Lower lobe of right lung (tissue), 2 donors: ENCODE measurements at regions not wholly inside any gene's neighbourhood (a gene's known extent, or its start where the extent isn't known, plus 50 kb on each side); places are given as distances from the start of the nearest gene placed in this dataset.
"Not testable (repeated sequence)": the region's sequence is repeated elsewhere in the genome, so short reads cannot be mapped to it uniquely, and the experiment has no call there.

Experiments
- ATAC-seq, 2 donors: fragments of 200-7000 bp; cut with Tn5 transposase; one replicate each; pipeline ENCODE4 v1.9.1; 2020 to 2022; ENCODE audit warnings: mild to moderate bottlenecking in 2 of 2, moderate library complexity in 2 of 2
- DNase-seq: peaks from one replicate; pipeline ENCODE4 v3.0.0-alpha.2; 2020
- H3K27ac ChIP-seq: fragments of 200-600 bp; one replicate; pipeline ENCODE4 v1.8.0; 2022
- H3K27me3 ChIP-seq: fragments of 200-600 bp; one replicate; pipeline ENCODE4 v1.8.0; 2022; ENCODE audit warnings: low read depth
- H3K36me3 ChIP-seq: fragments of 200-600 bp; one replicate; pipeline ENCODE4 v1.8.0; 2022; ENCODE audit warnings: mild to moderate bottlenecking
- H3K4me1 ChIP-seq: fragments of 200-600 bp; one replicate; pipeline ENCODE4 v1.8.0; 2022
- H3K4me3 ChIP-seq: fragments of 200-600 bp; one replicate; pipeline ENCODE4 v1.8.0; 2022; ENCODE audit warnings: mild to moderate bottlenecking
- H3K9me3 ChIP-seq: fragments of 200-600 bp; one replicate; pipeline ENCODE4 v1.8.0; 2022
- intact Hi-C: fragments of 100-400 bp; cut with DNase I; formaldehyde crosslinking; loops from one replicate; pipeline ENCODE4 v1.11.0; 2022
- TF ChIP-seq, protein P1 (sequence below): fragments of 200-600 bp; IDR thresholded peaks from one replicate; pipeline ENCODE4 v1.8.0; 2022; ENCODE audit warnings: antibody characterized with exemption, mild to moderate bottlenecking
- donor health status: DM: no; HTN: yes; CAD: no; lungs with severe emphysema.

DNA sequence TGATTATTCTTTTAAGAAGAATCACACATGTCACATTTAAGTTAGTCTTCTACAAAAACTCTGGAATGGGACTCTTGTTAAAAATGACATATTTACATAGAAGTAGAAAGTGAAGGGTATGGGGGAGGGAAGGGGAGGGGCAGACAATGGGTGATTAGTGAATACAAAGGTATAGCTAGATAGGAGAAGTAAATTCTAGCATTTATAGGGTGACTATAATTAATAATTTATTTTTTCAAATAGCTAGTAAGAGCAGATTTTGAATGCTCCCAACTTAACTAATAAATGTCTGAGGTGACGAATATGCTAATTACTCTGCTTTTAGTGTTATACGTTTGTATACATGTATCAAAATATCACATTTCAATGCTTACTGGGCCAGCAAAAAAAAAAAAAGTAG lies 59.4 kb downstream of the BLTP3B start:
- Histone ChIP-seq H3K4me1 (no peaks in the 10 kb centered on the region), H3K4me3 (no peak overlapping the region), H3K27me3 (no peaks in the 10 kb centered on the region), H3K27ac (no peak overlapping the region), H3K36me3 (peaks cover 58% of the 10 kb centered on the region), H3K9me3 (no peaks in the 10 kb centered on the region)
- DNase-seq, result no peak
- intact Hi-C loops, result no loop called here
- ATAC-seq, result no peak
- TF ChIP-seq, protein P1, sequence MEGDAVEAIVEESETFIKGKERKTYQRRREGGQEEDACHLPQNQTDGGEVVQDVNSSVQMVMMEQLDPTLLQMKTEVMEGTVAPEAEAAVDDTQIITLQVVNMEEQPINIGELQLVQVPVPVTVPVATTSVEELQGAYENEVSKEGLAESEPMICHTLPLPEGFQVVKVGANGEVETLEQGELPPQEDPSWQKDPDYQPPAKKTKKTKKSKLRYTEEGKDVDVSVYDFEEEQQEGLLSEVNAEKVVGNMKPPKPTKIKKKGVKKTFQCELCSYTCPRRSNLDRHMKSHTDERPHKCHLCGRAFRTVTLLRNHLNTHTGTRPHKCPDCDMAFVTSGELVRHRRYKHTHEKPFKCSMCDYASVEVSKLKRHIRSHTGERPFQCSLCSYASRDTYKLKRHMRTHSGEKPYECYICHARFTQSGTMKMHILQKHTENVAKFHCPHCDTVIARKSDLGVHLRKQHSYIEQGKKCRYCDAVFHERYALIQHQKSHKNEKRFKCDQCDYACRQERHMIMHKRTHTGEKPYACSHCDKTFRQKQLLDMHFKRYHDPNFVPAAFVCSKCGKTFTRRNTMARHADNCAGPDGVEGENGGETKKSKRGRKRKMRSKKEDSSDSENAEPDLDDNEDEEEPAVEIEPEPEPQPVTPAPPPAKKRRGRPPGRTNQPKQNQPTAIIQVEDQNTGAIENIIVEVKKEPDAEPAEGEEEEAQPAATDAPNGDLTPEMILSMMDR, result no peak

DNA sequence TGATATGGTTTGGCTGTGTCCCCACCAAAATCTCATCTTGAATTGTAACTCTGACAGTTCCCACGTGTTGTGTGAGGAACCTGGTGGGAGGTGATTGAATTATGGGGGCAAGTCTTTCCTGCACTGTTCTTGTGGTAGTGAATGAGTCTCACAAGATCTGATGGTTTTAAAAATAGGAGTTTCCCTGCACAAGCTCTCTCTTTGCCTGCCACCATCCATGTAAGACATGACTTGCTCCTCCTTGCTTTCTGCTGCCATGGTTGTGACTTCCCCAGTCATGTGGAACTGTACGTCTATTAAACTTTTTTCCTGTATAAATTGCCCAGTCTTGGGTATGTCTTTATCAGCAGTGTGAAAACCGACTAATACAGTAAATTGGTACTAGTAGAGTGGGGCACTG lies 63.9 kb downstream of the BLTP3B start:
- H3K4me3 ChIP-seq, intact Hi-C loops, DNase-seq, ATAC-seq, H3K27ac ChIP-seq, H3K27me3 ChIP-seq, H3K4me1 ChIP-seq, H3K9me3 ChIP-seq: not testable (repeated sequence)
- H3K36me3 ChIP-seq, result peaks cover 49% of the 10 kb centered on the region

DNA sequence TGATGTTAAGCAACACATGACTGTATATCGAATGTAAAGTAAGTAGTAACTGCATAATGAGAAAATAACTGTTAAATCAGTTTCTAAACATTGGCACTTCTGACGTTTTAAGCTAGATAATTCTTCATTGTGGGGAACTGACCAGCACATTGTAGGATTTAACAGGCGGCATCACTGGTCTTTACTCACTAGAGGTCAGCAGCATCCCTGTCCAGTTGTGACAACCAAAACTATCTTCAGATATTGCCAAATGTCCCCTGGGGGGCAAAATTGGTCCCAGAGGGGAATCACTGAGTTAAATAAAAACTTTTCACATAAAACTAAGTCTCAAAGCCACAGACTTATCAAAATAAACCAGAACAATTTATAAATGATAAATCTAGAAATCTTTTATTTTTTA lies 65.3 kb downstream of the BLTP3B start:
- intact Hi-C loops, result no loop called here
- no peaks in the 10 kb centered on the region for H3K4me1 ChIP-seq
- DNase-seq, result no peak
- H3K4me3 ChIP-seq, result no peak overlapping the region
- ATAC-seq, result no peak
- no peaks in the 10 kb centered on the region for H3K9me3 ChIP-seq
- no peak overlapping the region for H3K27ac ChIP-seq
- TF ChIP-seq, protein P1, result no peak
- H3K36me3 ChIP-seq, result peaks cover 35% of the 10 kb centered on the region
- no peaks in the 10 kb centered on the region for H3K27me3 ChIP-seq

DNA sequence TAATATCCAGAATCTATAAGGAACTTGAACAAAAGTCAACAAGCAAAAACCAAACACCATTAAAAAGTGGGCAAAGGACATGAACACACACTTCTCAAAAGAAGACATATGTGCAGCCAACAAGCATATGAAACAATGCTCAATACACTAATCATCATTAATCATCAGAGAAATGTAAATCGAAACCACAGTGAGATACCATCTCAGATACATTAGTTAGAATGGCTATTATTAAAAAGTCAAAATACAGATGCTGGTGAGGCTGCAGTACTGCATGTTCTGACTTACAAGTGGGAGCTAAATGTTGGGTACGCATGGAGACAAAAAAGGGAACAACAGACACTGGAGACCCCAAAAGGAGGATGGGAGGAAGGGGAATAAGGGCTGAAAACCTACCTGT lies 67.1 kb downstream of the BLTP3B start:
- Histone ChIP-seq H3K36me3 (peaks cover 36% of the 10 kb centered on the region), H3K9me3 (no peaks in the 10 kb centered on the region), H3K4me1 (no peaks in the 10 kb centered on the region), H3K27ac (no peak overlapping the region), H3K4me3 (no peak overlapping the region), H3K27me3 (no peaks in the 10 kb centered on the region)
- DNase-seq, result no peak
- intact Hi-C loops, result no loop called here
- TF ChIP-seq, protein P1, result no peak
- ATAC-seq, result no peak

DNA sequence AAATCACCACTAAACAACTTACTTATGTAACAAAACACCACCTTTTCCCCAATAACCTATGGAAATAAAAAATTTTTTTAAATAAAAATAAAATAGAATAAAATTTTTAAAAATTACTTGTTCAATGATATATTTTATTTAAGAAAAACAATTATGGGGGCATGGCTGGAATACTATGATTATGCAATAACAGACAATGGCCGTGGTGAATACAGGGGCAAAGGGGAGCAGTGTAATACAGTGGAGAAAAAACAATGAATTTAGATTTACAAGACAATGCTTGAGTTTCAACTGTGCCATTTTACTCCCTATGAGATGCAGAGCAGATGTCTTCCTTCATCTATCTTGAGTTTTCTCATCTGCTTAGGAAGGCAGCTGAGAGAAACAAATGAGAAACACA lies 72.9 kb downstream of the BLTP3B start:
- peaks cover 36% of the 10 kb centered on the region for H3K36me3 ChIP-seq
- intact Hi-C loops, result no loop called here

DNA sequence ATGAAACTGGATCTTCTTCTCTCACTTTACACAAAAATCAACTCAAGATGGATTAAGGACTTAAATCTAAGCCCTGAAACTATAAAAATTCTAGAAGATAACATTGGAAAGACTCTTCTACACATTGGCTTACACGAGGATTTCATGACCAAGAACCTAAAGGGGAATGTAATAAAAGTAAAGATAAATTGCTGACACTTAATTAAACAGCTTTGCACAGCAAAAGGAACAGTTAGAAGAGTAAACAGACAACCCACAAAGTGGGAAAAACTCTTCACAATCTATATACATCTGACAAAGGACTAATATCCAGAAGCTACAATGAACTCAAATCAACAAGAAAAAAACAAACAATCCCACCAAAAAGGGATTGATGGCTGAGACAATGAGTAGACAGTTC lies 74.4 kb downstream of the BLTP3B start:
- H3K27ac ChIP-seq, result no peak overlapping the region
- no peaks in the 10 kb centered on the region for H3K27me3 ChIP-seq
- intact Hi-C loops, result no loop called here
- TF ChIP-seq, protein P1, result no peak
- ATAC-seq (no peak), DNase-seq (no peak)
- H3K4me1 ChIP-seq, result no peaks in the 10 kb centered on the region
- peaks cover 19% of the 10 kb centered on the region for H3K9me3 ChIP-seq
- H3K36me3 ChIP-seq, result peaks cover 36% of the 10 kb centered on the region
- H3K4me3 ChIP-seq, result no peak overlapping the region

More for the DNA sequence above, 72.9 kb downstream of the BLTP3B start:
- Histone ChIP-seq H3K4me1 (no peaks in the 10 kb centered on the region), H3K27me3 (no peaks in the 10 kb centered on the region), H3K4me3 (no peak overlapping the region), H3K9me3 (peaks cover 19% of the 10 kb centered on the region), H3K27ac (no peak overlapping the region)
- TF ChIP-seq, protein P1, result no peak
- DNase-seq (no peak), ATAC-seq (no peak)
